IMR-90 (cell line): ENCODE measurements at regions not wholly inside any gene's neighbourhood (a gene's known extent, or its start where the extent isn't known, plus 50 kb on each side); places are given as distances from the start of the nearest gene placed in this dataset.

Experiments used
- ATAC-seq: fragments of 200-7000 bp; cut with Tn5 transposase; 2 replicates; pipeline ENCODE4 v1.9.1; 2020; ENCODE audit warnings: low read depth, mild to moderate bottlenecking, moderate library complexity
- BruUV-seq: library from RNA; stranded (reverse); fragments of 400-500 nt; replicated peaks from 2 replicates; lab custom pipeline; 2021; lab: Mats Ljungman, UMichigan
- CTCF ChIA-PET: fragments of 300-600 bp; formaldehyde crosslinking; extraction: SDS; loops from one replicate; lab custom pipeline; 2021; ENCODE audit warnings: antibody characterized with exemption; lab: Yijun Ruan, JAX
- POLR2A ChIA-PET: fragments of 300-600 bp; sonication (Branson Sonifier 250); formaldehyde crosslinking; loops from one replicate; lab custom pipeline; 2022; ENCODE audit warnings: antibody characterized with exemption; ENCODE audit not compliant: unreplicated experiment; lab: Charles Lee
- DNase-seq: peaks from one replicate; pipeline ENCODE4 v3.0.0; 2013
- H2AFZ ChIP-seq: replicated peaks from 2 replicates; pipeline ENCODE3; 2013; ENCODE audit warnings: low read length, mild to moderate bottlenecking; ENCODE audit not compliant: poor library complexity
- H2AK5ac ChIP-seq: 2 replicates; pipeline ENCODE4 v1.6.1; 2013; ENCODE audit warnings: low read depth, low read length, inconsistent platforms
- H2AK9ac ChIP-seq: replicated peaks from 2 replicates; pipeline ENCODE3; 2013; ENCODE audit warnings: mild to moderate bottlenecking, low read depth, low read length, moderate library complexity; ENCODE audit not compliant: poor library complexity
- H2BK120ac ChIP-seq: 2 replicates; pipeline ENCODE4 v1.6.1; 2013; ENCODE audit warnings: low read depth, low read length, inconsistent platforms
- H2BK15ac ChIP-seq: 3 replicates; pipeline ENCODE4 v1.6.1; 2013; ENCODE audit warnings: low read depth, low read length, inconsistent platforms
- H2BK20ac ChIP-seq: 2 replicates; pipeline ENCODE4 v1.6.1; 2013; ENCODE audit warnings: low read depth, mild to moderate bottlenecking, inconsistent platforms, low read length, moderate library complexity
- H2BK5ac ChIP-seq: 2 replicates; pipeline ENCODE4 v1.6.1; 2013; ENCODE audit warnings: mild to moderate bottlenecking, low read depth, low read length, inconsistent platforms; ENCODE audit not compliant: poor library complexity, severe bottlenecking
- H3K14ac ChIP-seq: replicated peaks from 2 replicates; pipeline ENCODE4 v1.6.1; 2013; ENCODE audit warnings: low read depth, low read length, inconsistent platforms
- H3K18ac ChIP-seq: 2 replicates; pipeline ENCODE4 v1.6.1; 2013; ENCODE audit warnings: low read depth, low read length, control low read depth
- H3K23ac ChIP-seq: 2 replicates; pipeline ENCODE4 v1.6.1; 2013; ENCODE audit warnings: low read depth, low read length, inconsistent platforms
- H3K27ac ChIP-seq: 2 replicates; pipeline ENCODE4 v1.5.1; 2013; ENCODE audit warnings: mild to moderate bottlenecking, control low read depth, low read length; ENCODE audit not compliant: insufficient read depth
- H3K27me3 ChIP-seq: 2 replicates; pipeline ENCODE4 v1.6.1; 2013; ENCODE audit warnings: low read length; ENCODE audit not compliant: control insufficient read depth, insufficient read depth
- H3K36me3 ChIP-seq: 2 replicates; pipeline ENCODE4 v1.6.1; 2013; ENCODE audit warnings: low read length, mixed read lengths; ENCODE audit not compliant: control insufficient read depth, insufficient read depth
- H3K4ac ChIP-seq: 2 replicates; pipeline ENCODE4 v1.6.1; 2013; ENCODE audit warnings: low read depth, low read length, inconsistent platforms
- H3K4me1 ChIP-seq: 2 replicates; pipeline ENCODE4 v1.6.1; 2013; ENCODE audit warnings: low read length, mixed read lengths; ENCODE audit not compliant: control insufficient read depth, insufficient read depth
- H3K4me2 ChIP-seq: 2 replicates; pipeline ENCODE4 v1.6.1; 2013; ENCODE audit warnings: low read depth, mild to moderate bottlenecking, control low read depth, low read length, moderate library complexity
- H3K4me3 ChIP-seq: 2 replicates; pipeline ENCODE4 v1.5.1; 2013; ENCODE audit warnings: low read depth, mild to moderate bottlenecking, control low read depth, low read length, moderate library complexity; ENCODE audit not compliant: insufficient read depth
- H3K56ac ChIP-seq: 2 replicates; pipeline ENCODE4 v1.6.1; 2013; ENCODE audit warnings: low read length, inconsistent platforms; ENCODE audit not compliant: insufficient read depth; ENCODE audit errors: extremely low read depth
- H3K79me1 ChIP-seq, 2 experiments: 2 replicates each; pipeline ENCODE4 v1.6.1; 2013; ENCODE audit warnings: low read length in 2 of 2, inconsistent platforms in 1 of 2, low read depth in 1 of 2
- H3K9ac ChIP-seq: 2 replicates; pipeline ENCODE4 v1.6.1; 2013; ENCODE audit warnings: low read depth, low read length, control low read depth
- H3K9me1 ChIP-seq: 2 replicates; pipeline ENCODE4 v1.6.1; 2013; ENCODE audit warnings: low read length, inconsistent platforms; ENCODE audit not compliant: insufficient read depth
- H3K9me3 ChIP-seq: 2 replicates; pipeline ENCODE4 v1.6.1; 2013; ENCODE audit warnings: low read length; ENCODE audit not compliant: control insufficient read depth, insufficient read depth
- H4K20me1 ChIP-seq: 2 replicates; pipeline ENCODE4 v1.6.1; 2013; ENCODE audit warnings: low read length, inconsistent platforms; ENCODE audit not compliant: insufficient read depth
- H4K5ac ChIP-seq: 2 replicates; pipeline ENCODE4 v1.6.1; 2013; ENCODE audit warnings: mild to moderate bottlenecking, low read depth, low read length, control low read depth
- H4K8ac ChIP-seq, 2 experiments: 2 replicates each; pipeline ENCODE4 v1.6.1; 2013; ENCODE audit warnings: low read depth in 2 of 2, low read length in 2 of 2, control low read depth in 1 of 2, inconsistent platforms in 1 of 2
- H4K91ac ChIP-seq: 2 replicates; pipeline ENCODE4 v1.6.1; 2013; ENCODE audit warnings: low read depth, low read length, inconsistent platforms; ENCODE audit not compliant: insufficient read depth
- BHLHE40 ChIP-seq: fragments of 150-350 bp; IDR thresholded peaks from 2 replicates; pipeline ENCODE4 v1.6.1; 2016; ENCODE audit warnings: mild to moderate bottlenecking, low read depth, low read length
- CEBPB ChIP-seq: IDR thresholded peaks from 2 replicates; pipeline ENCODE4 v1.6.1; 2012; ENCODE audit warnings: low read depth, low read length, improper control_type of control experiment
- CHD1 ChIP-seq: IDR thresholded peaks from 2 replicates; pipeline ENCODE4 v1.6.1; 2012; ENCODE audit warnings: low read depth, low read length, improper control_type of control experiment
- FOS ChIP-seq: fragments of 150-350 bp; IDR thresholded peaks from 2 replicates; pipeline ENCODE4 v1.6.1; 2016; ENCODE audit warnings: low read depth, low read length
- MAFK ChIP-seq: IDR thresholded peaks from 2 replicates; pipeline ENCODE4 v1.6.1; 2012; ENCODE audit warnings: low read depth, low read length, improper control_type of control experiment
- MAZ ChIP-seq: IDR thresholded peaks from 2 replicates; pipeline ENCODE4 v1.6.1; 2012; ENCODE audit warnings: low read depth, mild to moderate bottlenecking, low read length, improper control_type of control experiment, moderate library complexity, borderline replicate concordance
- MXI1 ChIP-seq: IDR thresholded peaks from 2 replicates; pipeline ENCODE4 v1.6.1; 2012; ENCODE audit warnings: low read depth, mild to moderate bottlenecking, low read length, moderate library complexity, borderline replicate concordance
- NFE2L2 ChIP-seq: fragments of 150-350 bp; IDR thresholded peaks from 2 replicates; pipeline ENCODE4 v1.6.1; 2016; ENCODE audit warnings: low read depth, mild to moderate bottlenecking, low read length
- POLR2A ChIP-seq: IDR thresholded peaks from 2 replicates; pipeline ENCODE4 v1.6.1; 2012; ENCODE audit warnings: mild to moderate bottlenecking, low read depth, low read length
- RAD21 ChIP-seq: IDR thresholded peaks from 2 replicates; pipeline ENCODE4 v1.6.1; 2012; ENCODE audit warnings: low read length, improper control_type of control experiment
- RCOR1 ChIP-seq: IDR thresholded peaks from 2 replicates; pipeline ENCODE4 v1.6.1; 2012; ENCODE audit warnings: mild to moderate bottlenecking, low read length, improper control_type of control experiment; ENCODE audit not compliant: insufficient replicate concordance
- RFX5 ChIP-seq: IDR thresholded peaks from 2 replicates; pipeline ENCODE4 v1.8.0; 2012; ENCODE audit warnings: low read depth, mild to moderate bottlenecking, low read length, moderate library complexity
- SMC3 ChIP-seq: fragments of 150-350 bp; IDR thresholded peaks from 2 replicates; pipeline ENCODE4 v1.6.1; 2016; ENCODE audit warnings: low read depth, mild to moderate bottlenecking, antibody characterized with exemption, low read length, moderate library complexity
- WGBS, 2 experiments: methylation state at CpG; one replicate each; pipeline versions ENCODE4 v1.1.5 to v1.1.7; 2013; ENCODE audit warnings: missing lambda C conversion rate in 2 of 2; ENCODE audit not compliant: insufficient read length in 1 of 2; ENCODE audit errors: extremely low coverage in 2 of 2; 5-methylcytosine and 5-hydroxymethylcytosine counted together
- dilution Hi-C: fragments of 300-500 bp; cut with HindIII; formaldehyde crosslinking; loops from one replicate; pipeline ENCODE4 v1.14.3; 2018; ENCODE audit warnings: low sequenced_read_pairs; ENCODE audit not compliant: unreplicated experiment
- in situ Hi-C: fragments of 300-500 bp; cut with MboI; formaldehyde crosslinking; loops from 3 replicates; pipeline ENCODE4 v1.14.3; 2019; ENCODE audit warnings: low sequenced_read_pairs, inconsistent platforms, mixed read lengths
- intact Hi-C: fragments of 100-400 bp; cut with micrococcal nuclease; formaldehyde crosslinking; loops from 2 replicates; pipeline ENCODE4 v1.10.0; 2022
- TF ChIP-seq, protein P1 (sequence below): conservative IDR thresholded peaks from 2 replicates; pipeline ENCODE4 v1.5.1; 2012; ENCODE audit warnings: mild to moderate bottlenecking, low read depth, low read length, improper control_type of control experiment
- TF ChIP-seq, protein P2 (sequence below): fragments of 150-350 bp; IDR thresholded peaks from 2 replicates; pipeline ENCODE4 v1.6.1; 2017; ENCODE audit warnings: mild to moderate bottlenecking, antibody characterized with exemption, low read length, low read depth
- TF ChIP-seq, protein P3 (sequence below): fragments of 150-350 bp; IDR thresholded peaks from 2 replicates; pipeline ENCODE4 v1.6.1; 2016; ENCODE audit warnings: low read depth, mild to moderate bottlenecking, low read length, moderate library complexity, borderline replicate concordance

DNA sequence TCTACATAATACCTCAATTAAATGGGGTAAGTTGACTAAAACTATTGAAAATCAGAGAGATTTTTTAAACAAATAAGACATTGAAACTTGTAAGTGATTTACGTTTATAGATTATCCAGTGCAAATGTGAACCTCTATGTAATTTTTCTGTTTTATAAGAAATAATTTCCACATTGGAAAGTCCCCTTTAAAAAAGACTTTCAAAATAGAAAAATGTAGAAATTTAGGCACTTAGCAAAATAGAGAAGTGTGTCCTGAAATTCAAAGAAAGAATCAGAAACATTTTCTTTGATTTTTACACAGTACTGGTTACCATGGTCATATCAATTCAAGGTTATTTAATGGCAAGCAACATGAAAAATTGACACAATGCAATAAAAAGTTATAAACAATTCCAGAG, 290.9 kb upstream of the GPR149 start:
- Histone ChIP-seq H2AFZ (no peak overlapping the region), H2BK120ac (no peak overlapping the region), H2BK15ac (no peak overlapping the region), H3K56ac (no peak overlapping the region), H4K5ac (no peak overlapping the region), H3K18ac (no peak overlapping the region), H2BK5ac (no peak overlapping the region), H3K27ac (no peak overlapping the region), H3K4me2 (no peak overlapping the region), H3K79me1 (no peaks in the 10 kb centered on the region), H3K14ac (no peak overlapping the region), H4K91ac (no peak overlapping the region), H3K4ac (no peak overlapping the region), H3K27me3 (no peaks in the 10 kb centered on the region), H4K20me1 (no peaks in the 10 kb centered on the region), H3K4me1 (no peaks in the 10 kb centered on the region), H3K9me1 (no peaks in the 10 kb centered on the region), H3K9ac (no peak overlapping the region), H3K9me3 (no peaks in the 10 kb centered on the region), H2AK9ac (no peak overlapping the region), H4K8ac (no peak overlapping the region), H3K4me3 (no peak overlapping the region), H3K36me3 (no peaks in the 10 kb centered on the region), H3K23ac (no peak overlapping the region), H2BK20ac (no peak overlapping the region), H2AK5ac (no peak overlapping the region)
- WGBS, 2 experiments = no CpG with 5 or more reads among the region's 1 CpG
- TF ChIP-seq RFX5 (no peak), CEBPB (no peak), RAD21 (no peak), SMC3 (no peak), FOS (no peak), MAFK (no peak), NFE2L2 (no peak), RCOR1 (no peak), MXI1 (no peak), CHD1 (no peak), MAZ (no peak), BHLHE40 (no peak), POLR2A (no peak)
- TF ChIP-seq, protein P1, sequence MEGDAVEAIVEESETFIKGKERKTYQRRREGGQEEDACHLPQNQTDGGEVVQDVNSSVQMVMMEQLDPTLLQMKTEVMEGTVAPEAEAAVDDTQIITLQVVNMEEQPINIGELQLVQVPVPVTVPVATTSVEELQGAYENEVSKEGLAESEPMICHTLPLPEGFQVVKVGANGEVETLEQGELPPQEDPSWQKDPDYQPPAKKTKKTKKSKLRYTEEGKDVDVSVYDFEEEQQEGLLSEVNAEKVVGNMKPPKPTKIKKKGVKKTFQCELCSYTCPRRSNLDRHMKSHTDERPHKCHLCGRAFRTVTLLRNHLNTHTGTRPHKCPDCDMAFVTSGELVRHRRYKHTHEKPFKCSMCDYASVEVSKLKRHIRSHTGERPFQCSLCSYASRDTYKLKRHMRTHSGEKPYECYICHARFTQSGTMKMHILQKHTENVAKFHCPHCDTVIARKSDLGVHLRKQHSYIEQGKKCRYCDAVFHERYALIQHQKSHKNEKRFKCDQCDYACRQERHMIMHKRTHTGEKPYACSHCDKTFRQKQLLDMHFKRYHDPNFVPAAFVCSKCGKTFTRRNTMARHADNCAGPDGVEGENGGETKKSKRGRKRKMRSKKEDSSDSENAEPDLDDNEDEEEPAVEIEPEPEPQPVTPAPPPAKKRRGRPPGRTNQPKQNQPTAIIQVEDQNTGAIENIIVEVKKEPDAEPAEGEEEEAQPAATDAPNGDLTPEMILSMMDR = no peak
- TF ChIP-seq, protein P2, sequence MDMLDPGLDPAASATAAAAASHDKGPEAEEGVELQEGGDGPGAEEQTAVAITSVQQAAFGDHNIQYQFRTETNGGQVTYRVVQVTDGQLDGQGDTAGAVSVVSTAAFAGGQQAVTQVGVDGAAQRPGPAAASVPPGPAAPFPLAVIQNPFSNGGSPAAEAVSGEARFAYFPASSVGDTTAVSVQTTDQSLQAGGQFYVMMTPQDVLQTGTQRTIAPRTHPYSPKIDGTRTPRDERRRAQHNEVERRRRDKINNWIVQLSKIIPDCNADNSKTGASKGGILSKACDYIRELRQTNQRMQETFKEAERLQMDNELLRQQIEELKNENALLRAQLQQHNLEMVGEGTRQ = no peak
- TF ChIP-seq, protein P3, sequence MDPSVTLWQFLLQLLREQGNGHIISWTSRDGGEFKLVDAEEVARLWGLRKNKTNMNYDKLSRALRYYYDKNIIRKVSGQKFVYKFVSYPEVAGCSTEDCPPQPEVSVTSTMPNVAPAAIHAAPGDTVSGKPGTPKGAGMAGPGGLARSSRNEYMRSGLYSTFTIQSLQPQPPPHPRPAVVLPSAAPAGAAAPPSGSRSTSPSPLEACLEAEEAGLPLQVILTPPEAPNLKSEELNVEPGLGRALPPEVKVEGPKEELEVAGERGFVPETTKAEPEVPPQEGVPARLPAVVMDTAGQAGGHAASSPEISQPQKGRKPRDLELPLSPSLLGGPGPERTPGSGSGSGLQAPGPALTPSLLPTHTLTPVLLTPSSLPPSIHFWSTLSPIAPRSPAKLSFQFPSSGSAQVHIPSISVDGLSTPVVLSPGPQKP = no peak
- POLR2A ChIA-PET = no interaction called here
- ATAC-seq (no peak), DNase-seq (no peak)
- BruUV-seq = no TSS peak
- in situ Hi-C loops (no loop called here), intact Hi-C loops (no loop called here), dilution Hi-C loops (no loop called here)
- CTCF ChIA-PET = no interaction called here
